Hepatocyte (in vitro differentiated cells): ENCODE measurements at regions not wholly inside any gene's neighbourhood (a gene's known extent, or its start where the extent isn't known, plus 50 kb on each side); places are given as distances from the start of the nearest gene placed in this dataset.

Experiments used
- DNase-seq: peaks from one replicate; pipeline ENCODE4 v3.0.0-alpha.2; 2016; ENCODE audit warnings: low spot score
- H2AFZ ChIP-seq: fragments of 200-600 bp; sonication (generic); 2 replicates; pipeline ENCODE4 v1.6.0; 2016; ENCODE audit warnings: antibody characterized with exemption, mild to moderate bottlenecking
- H3K27ac ChIP-seq: fragments of 200-600 bp; sonication (generic); 2 replicates; pipeline ENCODE4 v1.5.1; 2016; ENCODE audit warnings: mild to moderate bottlenecking
- H3K27me3 ChIP-seq: fragments of 200-600 bp; sonication (generic); 2 replicates; pipeline ENCODE4 v1.6.1; 2016
- H3K36me3 ChIP-seq: fragments of 200-600 bp; sonication (generic); replicated peaks from 2 replicates; pipeline ENCODE4 v1.5.1; 2016; ENCODE audit warnings: low read depth; ENCODE audit not compliant: insufficient read depth
- H3K4me1 ChIP-seq: fragments of 200-600 bp; sonication (generic); 2 replicates; pipeline ENCODE4 v1.5.1; 2016; ENCODE audit warnings: mild to moderate bottlenecking, moderate library complexity; ENCODE audit not compliant: insufficient read depth
- H3K4me2 ChIP-seq: fragments of 200-600 bp; sonication (generic); 2 replicates; pipeline ENCODE4 v1.6.0; 2016
- H3K4me3 ChIP-seq: fragments of 200-600 bp; sonication (generic); 2 replicates; pipeline ENCODE4 v1.5.1; 2016; ENCODE audit warnings: mild to moderate bottlenecking
- H3K79me2 ChIP-seq: fragments of 200-600 bp; sonication (generic); 2 replicates; pipeline ENCODE4 v1.6.0; 2017; ENCODE audit warnings: mild to moderate bottlenecking
- H3K9me2 ChIP-seq: fragments of 200-600 bp; sonication (generic); replicated peaks from 2 replicates; pipeline ENCODE4 v1.6.0; 2017; ENCODE audit warnings: mild to moderate bottlenecking; ENCODE audit not compliant: insufficient read depth
- H3K9me3 ChIP-seq: fragments of 200-600 bp; sonication (generic); 2 replicates; pipeline ENCODE4 v1.5.1; 2016; ENCODE audit warnings: low read depth, mild to moderate bottlenecking
- H4K20me1 ChIP-seq: fragments of 200-600 bp; sonication (generic); 2 replicates; pipeline ENCODE4 v1.6.0; 2016; ENCODE audit warnings: mild to moderate bottlenecking; ENCODE audit not compliant: insufficient read depth, poor library complexity, severe bottlenecking
- CTCF ChIP-seq: fragments of 200-600 bp; sonication (generic); IDR thresholded peaks from 2 replicates; pipeline ENCODE4 v1.5.1; 2016; ENCODE audit warnings: antibody characterized with exemption, mild to moderate bottlenecking; ENCODE audit not compliant: poor library complexity
- EZH2 ChIP-seq: fragments of 200-600 bp; sonication (generic); IDR thresholded peaks from 2 replicates; pipeline ENCODE4 v1.6.1; 2016; ENCODE audit warnings: antibody characterized with exemption, mild to moderate bottlenecking, borderline replicate concordance
- EZH2phosphoT487 ChIP-seq: fragments of 200-600 bp; sonication (generic); IDR thresholded peaks from one replicate; pipeline ENCODE4 v1.6.1; 2018; ENCODE audit warnings: antibody characterized with exemption, mild to moderate bottlenecking, low read depth, moderate library complexity; ENCODE audit not compliant: unreplicated experiment, severe bottlenecking
- WGBS: methylation state at CpG from one replicate; pipeline ENCODE4 v1.1.6; 2016; ENCODE audit warnings: low lambda C conversion rate; ENCODE audit errors: missing lambda C conversion rate; 5-methylcytosine and 5-hydroxymethylcytosine counted together

GRCh38 chr4:14131335-14131734 lies 503.8 kb upstream of the BOD1L1 start:
- no peak overlapping the region for H2AFZ ChIP-seq
- H3K4me1 ChIP-seq: no peaks in the 10 kb centered on the region
- no peak overlapping the region for H3K4me3 ChIP-seq
- no peaks in the 10 kb centered on the region for H4K20me1 ChIP-seq
- no peaks in the 10 kb centered on the region for H3K9me3 ChIP-seq
- no peaks in the 10 kb centered on the region for H3K27me3 ChIP-seq
- WGBS: 89% methylated on average over 1 of the region's 1 CpG
- no peak overlapping the region for H3K4me2 ChIP-seq
- H3K36me3 ChIP-seq: no peaks in the 10 kb centered on the region
- H3K27ac ChIP-seq: no peak overlapping the region
- TF ChIP-seq EZH2: no peak
- no peak for TF ChIP-seq EZH2phosphoT487
- no peak for TF ChIP-seq CTCF
- DNase-seq: no peak
- no peaks in the 10 kb centered on the region for H3K79me2 ChIP-seq
- no peaks in the 10 kb centered on the region for H3K9me2 ChIP-seq

- no peaks in the 10 kb centered on the region for H3K36me3 ChIP-seq
- H3K27ac ChIP-seq: no peak overlapping the region
- no peaks in the 10 kb centered on the region for H4K20me1 ChIP-seq
- no peaks in the 10 kb centered on the region for H3K4me1 ChIP-seq
- no peaks in the 10 kb centered on the region for H3K9me3 ChIP-seq
- no peak for DNase-seq
- H3K79me2 ChIP-seq: no peaks in the 10 kb centered on the region
- 96% methylated on average over 1 of the region's 1 CpG for WGBS
- H3K9me2 ChIP-seq: no peaks in the 10 kb centered on the region
- no peak overlapping the region for H2AFZ ChIP-seq
- no peak overlapping the region for H3K4me2 ChIP-seq
- no peak for TF ChIP-seq EZH2
- TF ChIP-seq EZH2phosphoT487: no peak
- no peak for TF ChIP-seq CTCF
- no peak overlapping the region for H3K4me3 ChIP-seq
- H3K27me3 ChIP-seq: no peaks in the 10 kb centered on the region
Measured at GRCh38 chr4:14132301-14132700, 504.8 kb upstream of the BOD1L1 start.

DNA sequence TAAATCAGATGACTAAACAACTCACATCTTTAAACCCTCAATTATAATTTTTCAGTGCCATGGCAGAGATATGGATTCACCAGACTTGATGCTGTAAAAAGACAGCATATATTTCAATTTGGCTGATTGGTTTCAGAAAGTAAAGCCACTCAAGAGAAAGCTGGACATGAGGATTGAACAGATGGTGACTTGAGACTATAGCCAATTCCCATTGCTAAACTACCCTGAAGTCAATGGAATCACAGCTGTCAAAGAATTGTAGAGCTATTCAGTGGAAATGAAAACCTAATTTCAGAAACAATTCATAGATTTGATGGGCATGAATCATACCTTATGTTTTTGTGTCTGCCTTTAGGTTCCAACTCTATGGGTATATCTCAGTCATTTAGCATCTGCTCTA lies 510.6 kb upstream of the BOD1L1 start:
- H3K27me3 ChIP-seq: no peaks in the 10 kb centered on the region
- no peaks in the 10 kb centered on the region for H3K4me1 ChIP-seq
- H2AFZ ChIP-seq: no peak overlapping the region
- H3K4me2 ChIP-seq: no peak overlapping the region
- no peaks in the 10 kb centered on the region for H3K36me3 ChIP-seq
- H3K27ac ChIP-seq: no peak overlapping the region
- no peak for DNase-seq
- H3K4me3 ChIP-seq: no peak overlapping the region
- TF ChIP-seq EZH2: no peak
- no peak for TF ChIP-seq CTCF
- H3K79me2 ChIP-seq: no peaks in the 10 kb centered on the region
- no peaks in the 10 kb centered on the region for H3K9me2 ChIP-seq
- no peaks in the 10 kb centered on the region for H3K9me3 ChIP-seq
- H4K20me1 ChIP-seq: no peaks in the 10 kb centered on the region

DNA sequence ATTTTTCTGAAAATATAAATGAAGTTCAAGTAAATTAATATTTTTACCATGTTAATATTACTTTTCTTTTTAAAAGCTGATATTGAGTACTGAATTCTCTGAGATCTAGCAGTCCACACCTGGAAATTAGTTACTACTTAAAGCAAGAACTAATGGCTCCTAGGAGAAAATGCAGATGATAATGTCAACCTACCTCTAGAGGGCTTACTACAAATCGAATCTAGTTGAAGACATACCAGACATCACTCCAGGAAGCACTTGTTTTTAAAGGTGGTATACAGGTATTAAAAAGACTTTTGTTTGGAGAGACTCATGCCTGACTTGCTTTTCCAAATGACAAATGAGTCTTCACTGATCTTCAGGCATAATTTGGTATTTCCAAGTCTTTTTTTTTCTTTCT lies 516.4 kb upstream of the BOD1L1 start:
- Histone ChIP-seq H3K27me3 (no peaks in the 10 kb centered on the region), H3K9me2 (no peaks in the 10 kb centered on the region), H2AFZ (no peak overlapping the region), H3K4me1 (no peaks in the 10 kb centered on the region), H3K9me3 (no peaks in the 10 kb centered on the region), H3K36me3 (no peaks in the 10 kb centered on the region), H3K4me3 (no peak overlapping the region), H3K27ac (no peak overlapping the region), H3K4me2 (no peak overlapping the region), H4K20me1 (no peaks in the 10 kb centered on the region), H3K79me2 (no peaks in the 10 kb centered on the region)
- DNase-seq: no peak
- no peak for TF ChIP-seq EZH2
- TF ChIP-seq CTCF: no peak
- no peak for TF ChIP-seq EZH2phosphoT487
- WGBS: 35% methylated on average over 1 of the region's 1 CpG
